SU-DHL-6 (cell line): ENCODE measurements at regions not wholly inside any gene's neighbourhood (a gene's known extent, or its start where the extent isn't known, plus 50 kb on each side); places are given as distances from the start of the nearest gene placed in this dataset.
"Not testable (repeated sequence)": the region's sequence is repeated elsewhere in the genome, so short reads cannot be mapped to it uniquely, and the experiment has no call there.

Experiments used
- EZH2phosphoT487 ChIP-seq: fragments of 200-600 bp; sonication (generic), shearing (Covaris generic); conservative IDR thresholded peaks from 2 replicates; pipeline ENCODE4 v1.6.1; 2018; ENCODE audit warnings: mild to moderate bottlenecking, antibody characterized with exemption, low read length, moderate library complexity, mixed read lengths
- TF ChIP-seq, protein P1 (sequence below): fragments of 200-600 bp; sonication (generic); IDR thresholded peaks from one replicate; pipeline ENCODE4 v1.5.1; 2017; ENCODE audit warnings: antibody characterized with exemption, mild to moderate bottlenecking, low read length, moderate library complexity; ENCODE audit not compliant: insufficient read depth, poor library complexity, severe bottlenecking

DNA sequence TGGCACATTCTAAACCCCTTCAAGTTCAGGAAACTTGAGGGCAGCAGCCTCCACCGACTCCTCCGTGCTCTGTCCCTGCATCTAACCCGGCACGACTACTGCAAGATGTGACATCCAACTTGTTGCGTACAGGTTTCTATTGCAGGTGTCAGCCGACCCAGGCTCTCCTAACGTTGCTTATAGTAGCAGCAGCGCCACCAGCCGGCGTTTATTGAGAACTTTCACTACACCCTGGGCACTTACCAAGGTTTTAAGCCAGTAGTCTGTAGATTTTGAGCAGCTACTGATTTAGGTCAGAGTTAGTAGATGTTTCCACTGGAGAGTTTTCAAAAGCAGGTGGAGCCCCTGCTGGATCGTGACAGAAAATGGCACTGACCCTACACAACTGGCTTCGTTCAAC lies 162.2 kb upstream of the PRKX start:
- TF ChIP-seq, protein P1, sequence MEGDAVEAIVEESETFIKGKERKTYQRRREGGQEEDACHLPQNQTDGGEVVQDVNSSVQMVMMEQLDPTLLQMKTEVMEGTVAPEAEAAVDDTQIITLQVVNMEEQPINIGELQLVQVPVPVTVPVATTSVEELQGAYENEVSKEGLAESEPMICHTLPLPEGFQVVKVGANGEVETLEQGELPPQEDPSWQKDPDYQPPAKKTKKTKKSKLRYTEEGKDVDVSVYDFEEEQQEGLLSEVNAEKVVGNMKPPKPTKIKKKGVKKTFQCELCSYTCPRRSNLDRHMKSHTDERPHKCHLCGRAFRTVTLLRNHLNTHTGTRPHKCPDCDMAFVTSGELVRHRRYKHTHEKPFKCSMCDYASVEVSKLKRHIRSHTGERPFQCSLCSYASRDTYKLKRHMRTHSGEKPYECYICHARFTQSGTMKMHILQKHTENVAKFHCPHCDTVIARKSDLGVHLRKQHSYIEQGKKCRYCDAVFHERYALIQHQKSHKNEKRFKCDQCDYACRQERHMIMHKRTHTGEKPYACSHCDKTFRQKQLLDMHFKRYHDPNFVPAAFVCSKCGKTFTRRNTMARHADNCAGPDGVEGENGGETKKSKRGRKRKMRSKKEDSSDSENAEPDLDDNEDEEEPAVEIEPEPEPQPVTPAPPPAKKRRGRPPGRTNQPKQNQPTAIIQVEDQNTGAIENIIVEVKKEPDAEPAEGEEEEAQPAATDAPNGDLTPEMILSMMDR = not testable (repeated sequence)
- not testable (repeated sequence) for TF ChIP-seq EZH2phosphoT487
